ENCODE measurements at regions not wholly inside any gene's neighbourhood (a gene's known extent, or its start where the extent isn't known, plus 50 kb on each side); places are given as distances from the start of the nearest gene placed in this dataset.

DNA sequence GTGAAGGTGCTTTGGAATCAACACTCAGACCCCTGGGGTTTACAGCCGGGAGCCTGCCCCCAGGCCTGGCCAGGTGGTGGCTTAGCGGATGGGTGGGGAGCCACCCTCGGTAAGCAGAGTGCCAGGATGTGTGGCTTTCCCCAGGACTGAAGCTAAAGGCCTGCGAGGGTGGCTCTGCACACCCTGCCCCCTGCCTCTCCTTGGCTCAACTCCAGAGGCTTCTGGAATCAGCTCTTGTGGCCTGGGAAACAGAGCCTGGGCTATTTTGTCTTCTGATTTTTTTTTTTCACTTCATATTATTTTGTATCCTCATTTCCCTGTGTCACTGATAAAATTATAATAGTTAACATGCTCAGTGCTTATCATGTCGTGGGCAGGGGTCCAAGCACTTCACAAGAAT, 79.8 kb downstream of the RHOB start:
- DNase-seq (ENCODE audit: low read depth) = no peak
- no peak overlapping the region for H3K4me3 ChIP-seq (ENCODE audit: low read length)
- TF ChIP-seq, protein P1, sequence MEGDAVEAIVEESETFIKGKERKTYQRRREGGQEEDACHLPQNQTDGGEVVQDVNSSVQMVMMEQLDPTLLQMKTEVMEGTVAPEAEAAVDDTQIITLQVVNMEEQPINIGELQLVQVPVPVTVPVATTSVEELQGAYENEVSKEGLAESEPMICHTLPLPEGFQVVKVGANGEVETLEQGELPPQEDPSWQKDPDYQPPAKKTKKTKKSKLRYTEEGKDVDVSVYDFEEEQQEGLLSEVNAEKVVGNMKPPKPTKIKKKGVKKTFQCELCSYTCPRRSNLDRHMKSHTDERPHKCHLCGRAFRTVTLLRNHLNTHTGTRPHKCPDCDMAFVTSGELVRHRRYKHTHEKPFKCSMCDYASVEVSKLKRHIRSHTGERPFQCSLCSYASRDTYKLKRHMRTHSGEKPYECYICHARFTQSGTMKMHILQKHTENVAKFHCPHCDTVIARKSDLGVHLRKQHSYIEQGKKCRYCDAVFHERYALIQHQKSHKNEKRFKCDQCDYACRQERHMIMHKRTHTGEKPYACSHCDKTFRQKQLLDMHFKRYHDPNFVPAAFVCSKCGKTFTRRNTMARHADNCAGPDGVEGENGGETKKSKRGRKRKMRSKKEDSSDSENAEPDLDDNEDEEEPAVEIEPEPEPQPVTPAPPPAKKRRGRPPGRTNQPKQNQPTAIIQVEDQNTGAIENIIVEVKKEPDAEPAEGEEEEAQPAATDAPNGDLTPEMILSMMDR (IDR thresholded peaks at IDR 0.05; ENCODE audit: insufficient read depth, low read depth, low read length, missing control alignments) = no peak

DNA sequence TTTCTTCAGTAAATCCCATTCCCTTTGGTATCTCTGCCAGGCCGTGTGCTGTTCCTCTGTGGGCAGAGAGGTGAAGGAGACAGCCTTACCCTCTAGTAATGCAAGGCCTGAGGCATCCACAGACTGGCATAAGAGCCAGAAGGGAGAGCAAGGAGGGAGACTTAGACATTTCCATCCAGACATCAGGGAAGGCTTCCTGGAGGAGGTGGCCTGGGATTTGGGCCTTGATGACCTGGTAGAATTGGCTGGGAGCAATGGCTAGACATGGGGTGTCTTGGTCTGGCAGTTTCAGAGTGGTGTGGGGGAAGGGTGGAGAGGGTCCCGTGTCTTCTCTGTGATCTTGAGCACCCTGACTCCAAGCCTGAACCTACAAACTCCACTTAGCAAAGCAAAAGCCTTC, 81.8 kb downstream of the RHOB start:
- no peak for DNase-seq (ENCODE audit: low read depth)
- TF ChIP-seq, protein P1 (IDR thresholded peaks at IDR 0.05; ENCODE audit: insufficient read depth, low read depth, low read length, missing control alignments) = no peak
- H3K4me3 ChIP-seq (ENCODE audit: low read length) = no peak overlapping the region

DNA sequence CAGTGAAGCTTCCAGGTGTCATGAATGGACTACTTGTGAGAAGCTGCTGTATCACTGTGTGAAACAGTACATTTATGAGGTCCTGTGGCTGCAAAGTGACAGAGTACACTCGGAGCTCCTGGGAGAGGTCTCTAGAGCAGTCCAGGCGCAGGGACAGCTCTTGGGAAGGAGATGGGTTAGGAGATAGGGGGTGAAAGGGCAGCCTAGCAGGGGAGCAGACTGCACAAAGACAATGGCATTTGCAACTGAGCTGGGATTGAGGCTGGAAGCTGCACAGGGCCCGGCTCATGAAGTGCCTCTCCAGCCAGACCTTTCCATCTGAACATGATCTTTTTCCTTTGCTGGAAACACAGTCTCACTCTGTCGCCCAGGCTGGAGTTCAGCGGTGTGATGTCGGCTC, 83.6 kb downstream of the RHOB start:
- TF ChIP-seq, protein P1 (IDR thresholded peaks at IDR 0.05; ENCODE audit: insufficient read depth, low read depth, low read length, missing control alignments) = no peak
- no peak for DNase-seq (ENCODE audit: low read depth)
- no peak overlapping the region for H3K4me3 ChIP-seq (ENCODE audit: low read length)

DNA sequence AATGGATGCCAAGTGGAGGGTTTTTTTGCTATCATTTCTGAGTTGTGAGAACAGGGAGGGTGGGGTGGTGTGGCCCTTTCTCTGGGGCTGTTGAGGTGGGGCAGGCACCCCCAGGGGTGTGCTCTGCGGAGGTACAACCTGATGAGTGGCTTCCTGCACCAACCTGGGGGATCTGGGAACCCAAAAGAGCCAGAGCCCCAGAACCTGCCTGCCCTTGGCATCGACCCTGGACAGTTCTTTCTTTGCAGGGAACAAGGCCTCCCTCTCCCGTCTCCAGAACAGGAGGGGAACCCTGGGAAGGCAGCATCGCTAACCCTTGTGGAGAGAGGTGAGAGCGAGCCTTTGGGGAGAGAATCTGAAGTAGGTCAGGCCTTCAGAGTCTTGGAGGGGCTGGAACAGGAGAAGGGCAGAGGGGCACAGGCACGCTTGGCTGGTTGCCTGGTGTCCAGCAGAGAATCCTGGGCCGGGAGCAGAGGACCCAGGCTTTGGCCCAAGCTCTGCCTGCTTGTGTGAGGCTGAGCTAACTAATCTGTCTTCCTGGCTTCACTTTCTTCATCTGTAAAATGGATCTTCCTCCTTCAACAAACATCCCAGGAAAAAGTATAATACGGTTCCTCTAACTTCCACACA, 84.9 kb downstream of the RHOB start:
- TF ChIP-seq, protein P1 (IDR thresholded peaks at IDR 0.05; ENCODE audit: insufficient read depth, low read depth, low read length, missing control alignments) = no peak

DNA sequence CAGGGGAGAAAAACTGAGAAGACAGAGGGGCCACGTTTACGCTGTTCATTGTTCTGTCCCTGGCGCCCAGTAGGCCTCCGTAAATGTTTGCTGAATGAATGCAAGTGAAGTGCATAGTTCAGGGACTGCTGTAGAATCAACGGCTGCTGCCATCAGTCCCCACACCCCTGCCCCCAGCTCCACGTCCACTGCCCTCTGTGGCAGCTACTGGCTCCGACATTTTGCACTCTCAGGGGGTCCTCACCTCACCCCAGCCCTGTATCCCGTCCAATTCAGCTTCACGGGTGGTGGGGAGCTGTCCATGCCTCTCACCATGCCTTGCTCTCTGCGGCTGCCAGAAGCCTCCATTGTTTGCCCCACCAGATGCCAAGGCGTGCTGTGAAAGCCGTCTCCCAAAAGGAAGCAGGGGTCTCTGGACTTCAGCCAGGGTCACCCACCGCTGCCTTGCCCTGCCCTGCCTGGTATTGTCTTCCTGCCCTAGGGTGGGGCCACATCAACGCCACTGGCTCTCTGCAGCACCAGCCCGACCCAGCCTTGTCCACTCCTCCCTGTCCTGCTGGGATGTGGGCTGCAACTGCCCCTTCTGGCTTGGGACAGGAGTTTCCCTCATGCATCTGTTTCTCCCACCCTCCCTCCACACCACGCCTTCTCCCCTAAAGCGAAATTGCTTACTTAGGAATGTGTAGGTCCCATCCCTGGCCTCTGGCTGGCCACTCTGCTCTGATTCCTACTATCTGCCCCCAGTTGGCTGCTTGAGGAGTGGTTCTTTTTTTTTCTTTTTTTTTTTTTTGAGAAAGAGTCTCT, 86.0 kb downstream of the RHOB start:
- DNase-seq (ENCODE audit: low read depth) = no peak
- TF ChIP-seq, protein P1 (IDR thresholded peaks at IDR 0.05; ENCODE audit: insufficient read depth, low read depth, low read length, missing control alignments) = no peak
- no peak overlapping the region for H3K4me3 ChIP-seq (ENCODE audit: low read length)

More for the DNA sequence above, 84.9 kb downstream of the RHOB start:
- H3K4me3 ChIP-seq (ENCODE audit: low read length) = no peak overlapping the region
- no peak for DNase-seq (ENCODE audit: low read depth)

DNA sequence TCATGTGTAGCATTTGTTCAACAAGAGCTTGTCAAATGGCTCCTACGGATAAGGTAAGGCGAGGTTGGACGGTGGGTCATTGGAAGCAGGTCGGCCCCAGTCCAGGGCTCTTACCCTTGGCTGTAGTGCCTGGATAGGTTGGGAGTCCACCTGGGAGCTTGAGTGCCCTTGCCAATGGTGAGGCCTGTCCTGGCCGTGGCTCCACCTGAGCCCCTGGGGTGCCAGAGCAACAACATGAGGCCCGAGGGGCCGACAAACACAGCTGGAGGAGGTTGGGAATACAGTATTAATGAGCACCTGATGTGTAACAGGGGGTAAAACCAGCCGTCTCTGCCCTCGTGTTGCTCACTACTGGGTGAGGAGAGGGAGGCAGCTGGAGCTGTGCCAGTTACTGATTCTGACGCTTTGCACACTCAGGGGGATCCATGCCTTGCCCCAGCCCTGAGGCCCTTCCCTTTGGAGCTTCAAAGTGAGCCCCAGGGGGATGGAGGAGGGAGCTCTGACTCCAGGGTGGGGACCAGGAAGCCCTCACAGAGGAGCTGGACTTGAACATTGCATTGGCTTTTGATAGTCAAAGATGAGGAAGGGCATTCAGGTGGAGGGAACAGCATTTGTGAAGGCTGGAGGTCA, 87.2 kb downstream of the RHOB start:
- no peak for DNase-seq (ENCODE audit: low read depth)
- H3K4me3 ChIP-seq (ENCODE audit: low read length) = no peak overlapping the region
- TF ChIP-seq, protein P1 (IDR thresholded peaks at IDR 0.05; ENCODE audit: insufficient read depth, low read depth, low read length, missing control alignments) = no peak
